ENCODE measurements at regions not wholly inside any gene's neighbourhood (a gene's known extent, or its start where the extent isn't known, plus 50 kb on each side); places are given as distances from the start of the nearest gene placed in this dataset.

DNA sequence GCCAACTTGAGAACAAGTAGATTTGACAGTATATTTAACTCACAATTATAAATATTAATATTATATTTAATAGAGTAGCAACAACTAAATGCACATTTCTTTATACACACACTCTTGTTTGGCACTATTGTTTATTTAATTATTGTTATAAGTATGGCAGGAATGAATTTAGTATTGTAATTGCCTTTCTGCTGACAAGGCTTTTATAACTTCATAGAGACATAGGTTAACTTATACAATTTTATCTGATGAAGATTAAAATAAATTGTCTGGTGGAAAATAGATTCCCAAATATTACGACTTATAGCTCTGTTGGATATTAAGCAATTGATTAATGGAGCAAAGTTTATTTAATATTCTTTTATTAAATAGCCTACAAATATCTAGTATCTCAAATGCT lies 347.9 kb upstream of the CDH19 start:
- Histone ChIP-seq H3K27ac (ENCODE audit: low read depth in 1 of 2, low read length in 1 of 2) (no peak overlapping the region), H3K36me3 (ENCODE audit: control insufficient read depth in 4 of 4, insufficient read depth in 4 of 4, low read length in 4 of 4) (no peaks in the 10 kb centered on the region), H3K9ac (ENCODE audit: insufficient read depth in 1 of 2, low read length in 2 of 2) (no peak overlapping the region), H3K4me1 (ENCODE audit: control insufficient read depth in 5 of 5, insufficient read depth in 5 of 5, low read length in 5 of 5) (no peaks in the 10 kb centered on the region), H3K4me3 (no peak overlapping the region), H3K27me3 (ENCODE audit: control insufficient read depth in 3 of 3, insufficient read depth in 3 of 3, low read length in 2 of 3) (no peaks in the 10 kb centered on the region), H3K9me3 (ENCODE audit: control insufficient read depth in 4 of 4, insufficient read depth in 3 of 4, low read length in 3 of 4) (peaks cover 0 to 3% (median 0%) of the 10 kb centered on the region in 4 donors)
- WGBS, 2 donors, result 75 to 76% methylated on average over 1 of the region's 1 CpG
- no peak for ATAC-seq (ENCODE audit: insufficient read depth, low FRiP score)
- TF ChIP-seq, protein P1, sequence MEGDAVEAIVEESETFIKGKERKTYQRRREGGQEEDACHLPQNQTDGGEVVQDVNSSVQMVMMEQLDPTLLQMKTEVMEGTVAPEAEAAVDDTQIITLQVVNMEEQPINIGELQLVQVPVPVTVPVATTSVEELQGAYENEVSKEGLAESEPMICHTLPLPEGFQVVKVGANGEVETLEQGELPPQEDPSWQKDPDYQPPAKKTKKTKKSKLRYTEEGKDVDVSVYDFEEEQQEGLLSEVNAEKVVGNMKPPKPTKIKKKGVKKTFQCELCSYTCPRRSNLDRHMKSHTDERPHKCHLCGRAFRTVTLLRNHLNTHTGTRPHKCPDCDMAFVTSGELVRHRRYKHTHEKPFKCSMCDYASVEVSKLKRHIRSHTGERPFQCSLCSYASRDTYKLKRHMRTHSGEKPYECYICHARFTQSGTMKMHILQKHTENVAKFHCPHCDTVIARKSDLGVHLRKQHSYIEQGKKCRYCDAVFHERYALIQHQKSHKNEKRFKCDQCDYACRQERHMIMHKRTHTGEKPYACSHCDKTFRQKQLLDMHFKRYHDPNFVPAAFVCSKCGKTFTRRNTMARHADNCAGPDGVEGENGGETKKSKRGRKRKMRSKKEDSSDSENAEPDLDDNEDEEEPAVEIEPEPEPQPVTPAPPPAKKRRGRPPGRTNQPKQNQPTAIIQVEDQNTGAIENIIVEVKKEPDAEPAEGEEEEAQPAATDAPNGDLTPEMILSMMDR (IDR thresholded peaks at IDR 0.05; ENCODE audit: control extremely low read depth, extremely low read depth), result no peak
- no peak for DNase-seq

DNA sequence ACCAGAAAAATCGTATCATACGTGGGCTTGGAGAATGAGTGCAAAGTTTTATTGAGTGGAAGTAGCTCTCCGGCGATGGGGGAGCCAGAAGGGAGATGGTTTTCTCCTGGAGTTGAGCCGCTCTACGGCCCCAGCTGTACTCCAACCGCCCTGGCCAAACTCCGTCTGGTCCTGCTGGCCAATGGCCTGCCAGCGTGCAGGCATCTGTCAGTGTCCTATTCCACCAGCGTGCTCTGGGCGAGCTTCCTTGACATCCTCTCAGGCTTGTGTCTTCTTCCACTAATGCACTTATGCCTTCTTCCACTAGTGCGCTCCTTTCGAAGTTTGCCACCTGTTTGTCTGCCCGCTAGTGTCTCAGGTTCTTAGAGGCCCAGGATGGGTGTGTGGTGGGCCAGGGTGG lies 345.5 kb upstream of the CDH19 start:
- ATAC-seq (ENCODE audit: insufficient read depth, low FRiP score) (no peak), DNase-seq (no peak)
- Histone ChIP-seq H3K27ac (ENCODE audit: low read depth in 1 of 2, low read length in 1 of 2) (no peak overlapping the region), H3K4me1 (ENCODE audit: control insufficient read depth in 5 of 5, insufficient read depth in 5 of 5, low read length in 5 of 5) (no peaks in the 10 kb centered on the region), H3K9me3 (ENCODE audit: control insufficient read depth in 4 of 4, insufficient read depth in 3 of 4, low read length in 3 of 4) (peaks cover 0 to 3% (median 0%) of the 10 kb centered on the region in 4 donors), H3K36me3 (ENCODE audit: control insufficient read depth in 4 of 4, insufficient read depth in 4 of 4, low read length in 4 of 4) (no peaks in the 10 kb centered on the region), H3K27me3 (ENCODE audit: control insufficient read depth in 3 of 3, insufficient read depth in 3 of 3, low read length in 2 of 3) (no peaks in the 10 kb centered on the region), H3K4me3 (no peak overlapping the region), H3K9ac (ENCODE audit: insufficient read depth in 1 of 2, low read length in 2 of 2) (no peak overlapping the region)
- TF ChIP-seq, protein P1 (IDR thresholded peaks at IDR 0.05; ENCODE audit: control extremely low read depth, extremely low read depth), result no peak
- WGBS, 2 donors, result 91 to 96% methylated on average over 14 of the region's 14 CpGs

DNA sequence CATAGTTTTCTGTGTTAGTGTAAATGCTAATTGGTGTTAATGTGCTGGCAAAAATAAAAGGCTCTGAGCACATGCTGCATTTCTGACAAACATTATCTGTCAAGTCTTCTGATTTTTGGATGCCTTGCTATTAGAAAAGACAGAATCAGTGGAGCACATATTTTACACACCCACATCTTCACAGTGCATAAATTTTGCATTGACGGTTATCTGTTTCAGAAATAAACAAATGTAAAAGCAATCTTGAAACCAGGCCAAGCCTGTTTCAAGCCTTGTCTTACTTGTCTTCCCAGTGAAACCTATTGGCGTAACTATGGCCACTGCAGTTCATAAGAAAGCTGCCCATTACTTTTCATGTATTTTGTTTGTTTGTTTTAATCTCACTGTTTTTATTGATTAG lies 333.7 kb upstream of the CDH19 start:
- Histone ChIP-seq H3K27ac (ENCODE audit: low read depth in 1 of 2, low read length in 1 of 2) (no peak overlapping the region), H3K4me3 (no peak overlapping the region), H3K27me3 (ENCODE audit: control insufficient read depth in 3 of 3, insufficient read depth in 3 of 3, low read length in 2 of 3) (no peaks in the 10 kb centered on the region), H3K36me3 (ENCODE audit: control insufficient read depth in 4 of 4, insufficient read depth in 4 of 4, low read length in 4 of 4) (no peaks in the 10 kb centered on the region), H3K9me3 (ENCODE audit: control insufficient read depth in 4 of 4, insufficient read depth in 3 of 4, low read length in 3 of 4) (peaks cover 0 to 7% (median 2%) of the 10 kb centered on the region in 4 donors), H3K9ac (ENCODE audit: insufficient read depth in 1 of 2, low read length in 2 of 2) (no peak overlapping the region), H3K4me1 (ENCODE audit: control insufficient read depth in 5 of 5, insufficient read depth in 5 of 5, low read length in 5 of 5) (no peaks in the 10 kb centered on the region)
- ATAC-seq (ENCODE audit: insufficient read depth, low FRiP score) (no peak), DNase-seq (no peak)
- 87 to 89% methylated on average over 2 of the region's 2 CpGs for WGBS, 2 donors
- TF ChIP-seq, protein P1 (IDR thresholded peaks at IDR 0.05; ENCODE audit: control extremely low read depth, extremely low read depth), result no peak

DNA sequence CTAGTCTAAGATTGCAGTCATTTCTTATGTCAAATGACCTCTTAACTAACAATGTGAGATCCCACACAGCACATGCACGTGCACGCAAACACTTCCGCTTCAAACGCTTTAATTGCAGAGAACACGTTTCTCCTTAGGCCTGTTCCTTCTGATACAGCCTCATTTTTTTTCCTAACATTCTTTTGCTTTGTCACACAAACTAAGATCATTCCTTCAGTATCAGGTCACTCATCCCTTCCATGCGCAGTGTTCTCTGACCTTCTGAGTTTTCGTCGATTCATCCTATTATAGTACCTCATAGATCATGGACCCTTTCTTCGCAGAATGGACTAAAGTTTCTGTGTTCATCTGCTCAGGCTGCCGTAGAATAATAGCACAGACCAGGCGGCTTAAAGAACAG lies 327.1 kb upstream of the CDH19 start:
- H3K27me3 ChIP-seq (ENCODE audit: control insufficient read depth in 3 of 3, insufficient read depth in 3 of 3, low read length in 2 of 3), result no peaks in the 10 kb centered on the region
- H3K27ac ChIP-seq (ENCODE audit: low read depth in 1 of 2, low read length in 1 of 2), result no peak overlapping the region
- H3K9ac ChIP-seq (ENCODE audit: insufficient read depth in 1 of 2, low read length in 2 of 2), result no peak overlapping the region
- H3K4me3 ChIP-seq, result no peak overlapping the region
- H3K9me3 ChIP-seq (ENCODE audit: control insufficient read depth in 4 of 4, insufficient read depth in 3 of 4, low read length in 3 of 4), result no peaks in the 10 kb centered on the region
- ATAC-seq (ENCODE audit: insufficient read depth, low FRiP score) (no peak), DNase-seq (no peak)
- H3K4me1 ChIP-seq (ENCODE audit: control insufficient read depth in 5 of 5, insufficient read depth in 5 of 5, low read length in 5 of 5), result no peaks in the 10 kb centered on the region
- WGBS, 2 donors, result 85 to 88% methylated on average over 11 of the region's 11 CpGs
- H3K36me3 ChIP-seq (ENCODE audit: control insufficient read depth in 4 of 4, insufficient read depth in 4 of 4, low read length in 4 of 4), result no peaks in the 10 kb centered on the region
- TF ChIP-seq, protein P1 (IDR thresholded peaks at IDR 0.05; ENCODE audit: control extremely low read depth, extremely low read depth), result no peak
